Tibial artery (tissue), 4 donors: ENCODE measurements at regions not wholly inside any gene's neighbourhood (a gene's known extent, or its start where the extent isn't known, plus 50 kb on each side); places are given as distances from the start of the nearest gene placed in this dataset.

Experiments
- DNase-seq, 2 donors: peaks; one replicate each; pipeline ENCODE4 v3.0.0-alpha.2; 2019
- H3K27ac ChIP-seq, 2 donors: fragments of 200-600 bp; sonication (generic) in 1 of 2; 1 replicate in 1 of 2; 2 replicates in 1 of 2; pipeline ENCODE4 v1.5.1; 2018 to 2019; ENCODE audit warnings: mild to moderate bottlenecking in 1 of 2
- H3K27me3 ChIP-seq, 2 donors: fragments of 200-600 bp; sonication (generic) in 1 of 2; one replicate each; pipeline versions ENCODE4 v1.5.1 to v1.6.0; 2016 to 2019
- H3K36me3 ChIP-seq, 3 donors: fragments of 200-600 bp; sonication (generic) in 2 of 3; one replicate each; pipeline ENCODE4 v1.5.1; 2016 to 2019; ENCODE audit warnings: mild to moderate bottlenecking in 2 of 3
- H3K4me1 ChIP-seq, 4 donors: fragments of 200-600 bp; sonication (generic) in 2 of 4; 1 replicate in 3 of 4; 2 replicates in 1 of 4; pipeline ENCODE4 v1.5.1; 2016 to 2019
- H3K4me3 ChIP-seq, 2 donors: fragments of 200-600 bp; sonication (generic) in 1 of 2; 1 replicate in 1 of 2; 2 replicates in 1 of 2; pipeline ENCODE4 v1.5.1; 2018 to 2019; ENCODE audit warnings: mild to moderate bottlenecking in 2 of 2
- H3K9me3 ChIP-seq, 3 donors: fragments of 200-600 bp; sonication (generic) in 1 of 3; one replicate each; pipeline ENCODE4 v1.5.1; 2016 to 2019
- intact Hi-C: fragments of 100-400 bp; cut with DNase I; formaldehyde crosslinking; loops from one replicate; pipeline ENCODE4 v1.15.0; 2023; ENCODE audit warnings: low total_unique reads
- TF ChIP-seq, protein P1 (sequence below), 2 experiments: fragments of 200-600 bp in 1 of 2; fragments of 450-650 bp in 1 of 2; IDR thresholded peaks; one replicate each; pipeline ENCODE4 v1.5.1; 2017 to 2019; ENCODE audit warnings: antibody characterized with exemption in 2 of 2, mild to moderate bottlenecking in 1 of 2, moderate library complexity in 1 of 2

DNA sequence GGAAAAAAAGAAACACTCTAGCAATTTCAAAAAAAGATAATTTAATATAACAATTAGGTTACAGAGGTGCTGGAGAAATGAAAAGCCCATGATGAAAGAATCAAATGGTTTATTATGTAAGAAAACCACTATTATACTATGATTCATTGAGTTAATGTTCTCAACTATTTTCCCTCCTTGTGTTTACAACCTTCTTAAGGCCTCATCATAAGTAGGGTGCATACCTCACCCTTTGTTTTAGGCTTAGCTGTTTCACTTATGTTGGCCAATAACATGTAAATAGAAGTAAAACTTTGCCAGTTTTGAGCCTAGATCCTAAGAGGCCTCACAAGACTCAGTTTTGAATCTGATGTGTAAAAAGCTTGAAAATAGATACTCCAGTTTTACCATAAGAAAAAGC lies 418.3 kb upstream of the DDX18 start:
- no peaks in the 10 kb centered on the region for H3K36me3 ChIP-seq
- no peak overlapping the region for H3K27ac ChIP-seq
- H3K4me1 ChIP-seq, result no peaks in the 10 kb centered on the region
- no peaks in the 10 kb centered on the region for H3K27me3 ChIP-seq
- no peaks in the 10 kb centered on the region for H3K9me3 ChIP-seq
- H3K4me3 ChIP-seq, result no peak overlapping the region
- intact Hi-C loops, result no loop called here
- no peak for DNase-seq
- TF ChIP-seq, protein P1, sequence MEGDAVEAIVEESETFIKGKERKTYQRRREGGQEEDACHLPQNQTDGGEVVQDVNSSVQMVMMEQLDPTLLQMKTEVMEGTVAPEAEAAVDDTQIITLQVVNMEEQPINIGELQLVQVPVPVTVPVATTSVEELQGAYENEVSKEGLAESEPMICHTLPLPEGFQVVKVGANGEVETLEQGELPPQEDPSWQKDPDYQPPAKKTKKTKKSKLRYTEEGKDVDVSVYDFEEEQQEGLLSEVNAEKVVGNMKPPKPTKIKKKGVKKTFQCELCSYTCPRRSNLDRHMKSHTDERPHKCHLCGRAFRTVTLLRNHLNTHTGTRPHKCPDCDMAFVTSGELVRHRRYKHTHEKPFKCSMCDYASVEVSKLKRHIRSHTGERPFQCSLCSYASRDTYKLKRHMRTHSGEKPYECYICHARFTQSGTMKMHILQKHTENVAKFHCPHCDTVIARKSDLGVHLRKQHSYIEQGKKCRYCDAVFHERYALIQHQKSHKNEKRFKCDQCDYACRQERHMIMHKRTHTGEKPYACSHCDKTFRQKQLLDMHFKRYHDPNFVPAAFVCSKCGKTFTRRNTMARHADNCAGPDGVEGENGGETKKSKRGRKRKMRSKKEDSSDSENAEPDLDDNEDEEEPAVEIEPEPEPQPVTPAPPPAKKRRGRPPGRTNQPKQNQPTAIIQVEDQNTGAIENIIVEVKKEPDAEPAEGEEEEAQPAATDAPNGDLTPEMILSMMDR (IDR thresholded peaks at IDR 0.05), result no peak

DNA sequence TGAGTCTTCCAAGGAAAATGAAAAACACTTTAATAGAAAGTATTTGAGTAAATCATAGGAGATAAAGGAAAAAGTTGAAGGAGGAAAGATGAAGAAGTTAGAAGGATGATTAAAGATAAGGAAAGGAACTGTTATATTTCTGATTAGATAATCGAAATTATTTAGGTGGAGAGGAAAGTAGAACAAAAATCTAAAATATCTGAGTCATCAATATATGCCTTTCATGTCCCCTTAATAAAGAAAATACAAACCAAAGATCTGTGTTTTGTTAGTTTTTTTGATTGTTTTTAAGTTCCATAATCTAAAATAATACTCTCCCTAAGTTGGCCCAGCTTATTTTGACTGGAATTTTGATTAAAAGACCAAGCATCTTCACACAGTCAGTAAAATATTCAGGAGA lies 412.9 kb upstream of the DDX18 start:
- Histone ChIP-seq H3K36me3 (no peaks in the 10 kb centered on the region), H3K4me3 (no peak overlapping the region), H3K27me3 (no peaks in the 10 kb centered on the region), H3K4me1 (no peaks in the 10 kb centered on the region), H3K9me3 (no peaks in the 10 kb centered on the region), H3K27ac (no peak overlapping the region)
- intact Hi-C loops, result no loop called here
- DNase-seq, result no peak
- TF ChIP-seq, protein P1 (IDR thresholded peaks at IDR 0.05), result no peak

DNA sequence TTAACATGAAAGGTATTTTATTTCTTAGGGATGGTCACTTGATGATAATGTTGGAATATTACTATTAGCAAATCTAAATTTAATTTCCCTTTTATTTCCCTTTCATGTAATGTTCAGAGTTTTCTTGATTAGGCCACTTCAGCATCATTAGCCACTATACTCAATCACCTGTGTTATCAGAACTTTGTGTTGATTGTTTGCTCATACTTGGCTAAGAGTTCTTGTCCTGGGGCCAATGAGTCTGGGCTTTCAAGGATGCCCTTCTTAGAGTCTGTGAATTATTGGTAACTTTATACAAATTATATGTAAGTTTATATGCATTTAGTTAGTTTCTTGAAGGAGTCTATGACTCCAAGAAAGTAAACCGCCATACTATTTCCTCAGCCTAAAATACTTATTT lies 408.0 kb upstream of the DDX18 start:
- H3K9me3 ChIP-seq, result no peaks in the 10 kb centered on the region
- TF ChIP-seq, protein P1 (IDR thresholded peaks at IDR 0.05), result no peak
- no peak overlapping the region for H3K4me3 ChIP-seq
- H3K4me1 ChIP-seq, result no peaks in the 10 kb centered on the region
- H3K36me3 ChIP-seq, result no peaks in the 10 kb centered on the region
- no peak overlapping the region for H3K27ac ChIP-seq
- no peak for DNase-seq
- intact Hi-C loops, result no loop called here
- no peaks in the 10 kb centered on the region for H3K27me3 ChIP-seq

DNA sequence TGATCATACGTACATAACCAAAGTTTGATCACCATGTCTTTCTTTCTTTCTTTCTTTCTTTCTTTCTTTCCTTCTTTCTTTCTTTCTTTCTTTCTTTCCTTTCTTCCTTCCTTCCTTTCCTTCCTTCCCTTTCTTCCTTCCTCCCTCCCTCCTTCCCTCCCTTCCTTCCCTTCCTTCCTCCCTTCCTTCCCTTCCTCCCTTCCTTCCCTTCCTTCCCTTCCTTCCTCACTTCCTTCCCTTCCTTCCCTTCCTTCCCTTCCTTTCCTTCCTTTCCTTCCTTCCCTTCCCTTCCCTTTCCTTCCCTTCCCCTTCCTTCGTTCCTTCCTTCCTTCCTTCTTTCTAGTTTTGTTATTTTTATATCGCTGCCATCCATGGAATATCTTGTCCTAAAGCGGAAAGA lies 406.7 kb upstream of the DDX18 start:
- intact Hi-C loops, result no loop called here
- Histone ChIP-seq H3K4me3 (no peak overlapping the region), H3K9me3 (no peaks in the 10 kb centered on the region), H3K36me3 (no peaks in the 10 kb centered on the region), H3K27me3 (no peaks in the 10 kb centered on the region), H3K4me1 (no peaks in the 10 kb centered on the region), H3K27ac (no peak overlapping the region)
- DNase-seq, result no peak
- TF ChIP-seq, protein P1 (IDR thresholded peaks at IDR 0.05), result no peak

DNA sequence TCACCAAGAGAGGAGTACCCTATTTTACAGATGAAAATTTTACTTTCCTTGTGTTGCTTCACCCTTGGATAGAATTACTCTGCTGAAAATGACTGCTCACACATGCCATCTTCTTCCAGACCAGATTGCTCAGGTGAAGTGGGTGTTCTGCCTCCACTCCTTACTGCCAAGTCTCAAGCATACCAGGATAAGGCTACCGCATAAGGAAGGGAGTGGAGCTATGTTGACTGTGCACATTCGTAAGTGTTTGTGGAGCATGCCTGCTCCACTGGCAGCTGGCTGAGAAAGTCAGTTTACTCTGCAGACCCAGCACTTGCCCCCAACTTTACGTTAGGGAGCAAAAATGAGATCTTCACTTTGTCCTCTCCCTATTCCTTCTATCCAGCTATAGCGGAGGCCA lies 405.0 kb upstream of the DDX18 start:
- intact Hi-C loops, result no loop called here
- H3K27ac ChIP-seq, result no peak overlapping the region
- no peaks in the 10 kb centered on the region for H3K4me1 ChIP-seq
- H3K36me3 ChIP-seq, result no peaks in the 10 kb centered on the region
- DNase-seq, result no peak
- TF ChIP-seq, protein P1 (IDR thresholded peaks at IDR 0.05), result no peak
- H3K4me3 ChIP-seq, result no peak overlapping the region
- H3K9me3 ChIP-seq, result no peaks in the 10 kb centered on the region
- no peaks in the 10 kb centered on the region for H3K27me3 ChIP-seq

DNA sequence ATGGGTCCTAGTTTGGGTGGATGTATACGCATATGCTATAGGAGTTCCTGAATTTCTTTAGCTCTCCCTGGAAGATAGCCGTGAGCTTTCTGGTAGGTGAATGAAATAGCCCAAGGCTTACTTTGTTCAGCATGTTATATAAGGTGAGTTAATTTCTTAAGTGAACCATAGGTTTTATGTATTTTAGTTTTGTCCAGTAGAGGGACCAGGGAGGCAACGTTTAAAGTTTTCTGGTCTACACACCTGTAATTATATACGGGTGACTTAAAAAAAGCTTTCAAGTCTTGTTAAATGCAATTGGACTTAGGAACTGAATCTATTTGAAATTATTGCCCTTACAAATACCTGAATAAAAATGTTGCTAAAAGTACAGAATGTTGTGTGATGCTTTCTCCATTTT lies 402.5 kb upstream of the DDX18 start:
- no peak for DNase-seq
- intact Hi-C loops, result no loop called here
- H3K9me3 ChIP-seq, result no peaks in the 10 kb centered on the region
- H3K27ac ChIP-seq, result no peak overlapping the region
- H3K4me3 ChIP-seq, result no peak overlapping the region
- no peaks in the 10 kb centered on the region for H3K27me3 ChIP-seq
- TF ChIP-seq, protein P1 (IDR thresholded peaks at IDR 0.05), result no peak
- H3K4me1 ChIP-seq, result no peaks in the 10 kb centered on the region
- H3K36me3 ChIP-seq, result no peaks in the 10 kb centered on the region
